ENCODE measurements at regions not wholly inside any gene's neighbourhood (a gene's known extent, or its start where the extent isn't known, plus 50 kb on each side); places are given as distances from the start of the nearest gene placed in this dataset.

DNA sequence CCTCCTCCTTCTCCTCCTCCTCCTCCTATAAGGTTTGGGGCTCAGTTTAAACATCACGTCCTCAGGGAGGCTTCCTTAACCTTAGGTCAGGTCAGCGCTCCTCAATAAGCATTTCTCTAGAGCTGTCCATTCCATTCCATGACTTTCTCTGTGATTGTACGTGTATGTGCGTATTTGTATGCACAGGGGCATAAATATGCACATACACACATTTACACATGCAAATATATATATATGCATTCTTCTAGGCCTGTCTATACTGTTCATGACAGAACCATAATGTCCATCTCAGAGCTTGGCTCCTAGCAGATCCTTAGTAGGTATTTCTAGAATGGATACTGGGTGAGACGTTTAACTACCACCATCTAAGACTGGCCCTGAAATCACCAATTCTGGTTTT lies 258.6 kb downstream of the STIM2 start:
- TF ChIP-seq, protein P1, sequence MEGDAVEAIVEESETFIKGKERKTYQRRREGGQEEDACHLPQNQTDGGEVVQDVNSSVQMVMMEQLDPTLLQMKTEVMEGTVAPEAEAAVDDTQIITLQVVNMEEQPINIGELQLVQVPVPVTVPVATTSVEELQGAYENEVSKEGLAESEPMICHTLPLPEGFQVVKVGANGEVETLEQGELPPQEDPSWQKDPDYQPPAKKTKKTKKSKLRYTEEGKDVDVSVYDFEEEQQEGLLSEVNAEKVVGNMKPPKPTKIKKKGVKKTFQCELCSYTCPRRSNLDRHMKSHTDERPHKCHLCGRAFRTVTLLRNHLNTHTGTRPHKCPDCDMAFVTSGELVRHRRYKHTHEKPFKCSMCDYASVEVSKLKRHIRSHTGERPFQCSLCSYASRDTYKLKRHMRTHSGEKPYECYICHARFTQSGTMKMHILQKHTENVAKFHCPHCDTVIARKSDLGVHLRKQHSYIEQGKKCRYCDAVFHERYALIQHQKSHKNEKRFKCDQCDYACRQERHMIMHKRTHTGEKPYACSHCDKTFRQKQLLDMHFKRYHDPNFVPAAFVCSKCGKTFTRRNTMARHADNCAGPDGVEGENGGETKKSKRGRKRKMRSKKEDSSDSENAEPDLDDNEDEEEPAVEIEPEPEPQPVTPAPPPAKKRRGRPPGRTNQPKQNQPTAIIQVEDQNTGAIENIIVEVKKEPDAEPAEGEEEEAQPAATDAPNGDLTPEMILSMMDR (IDR thresholded peaks at IDR 0.05; ENCODE audit: insufficient read depth, low read length), result no peak
- TF ChIP-seq SPI1 (IDR thresholded peaks at IDR 0.05; ENCODE audit: borderline replicate concordance, low read depth), result no peak

All from HL-60 (cell line).